ENCODE measurements at regions not wholly inside any gene's neighbourhood (a gene's known extent, or its start where the extent isn't known, plus 50 kb on each side); places are given as distances from the start of the nearest gene placed in this dataset.

DNA sequence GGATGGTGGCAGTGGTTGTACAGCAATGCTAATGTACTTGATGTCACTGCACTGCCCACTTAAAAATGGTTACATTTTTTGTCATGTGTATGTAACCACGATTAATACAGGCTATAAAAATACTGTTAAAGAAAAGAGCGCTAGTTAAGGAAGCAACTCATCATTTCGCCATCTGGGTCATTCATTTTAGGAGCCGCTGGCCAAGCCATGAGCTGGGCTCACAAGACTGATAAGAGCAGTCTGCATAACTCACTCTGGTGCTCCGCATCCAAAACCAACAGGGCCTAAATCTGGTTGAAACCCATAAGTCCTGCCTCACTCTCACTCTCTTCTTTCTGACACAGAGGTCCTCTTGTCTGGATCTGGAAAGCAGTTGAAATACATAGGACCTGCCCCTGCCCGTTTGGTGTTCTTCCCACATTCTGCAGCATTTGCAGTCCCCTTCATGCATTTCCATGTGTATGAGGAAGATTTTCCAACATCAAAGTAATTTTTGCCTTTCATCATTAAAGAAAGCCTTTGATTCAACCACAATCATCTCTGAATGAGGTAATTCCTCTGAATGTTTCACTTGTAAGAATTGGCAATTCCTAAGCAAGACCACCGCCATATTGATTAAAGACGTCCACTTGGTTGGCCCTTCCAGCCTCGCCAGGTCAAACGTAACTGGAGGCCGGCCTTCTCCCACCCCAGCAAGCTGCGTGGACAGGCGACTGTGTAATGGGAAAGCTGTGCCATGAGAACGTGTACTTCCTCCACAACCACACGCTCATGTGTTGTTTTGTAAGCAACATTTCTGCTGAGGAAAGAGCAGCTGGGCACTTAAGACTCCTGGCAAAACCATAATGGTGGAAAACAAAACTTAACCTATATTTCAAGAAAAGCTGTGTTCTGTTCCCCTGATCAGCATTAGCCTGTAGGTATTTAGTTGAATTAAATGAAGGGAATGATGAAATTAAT, 112.2 kb downstream of the VAPA start:
- TF ChIP-seq ZBTB7A (IDR thresholded peaks at IDR 0.05; ENCODE audit: low read depth) (no peak), EGR1 (IDR thresholded peaks at IDR 0.05) (no peak), NFIC (IDR thresholded peaks at IDR 0.05) (no peak), EP300 (IDR thresholded peaks at IDR 0.05; ENCODE audit: borderline replicate concordance) (no peak), CEBPB (IDR thresholded peaks at IDR 0.05) (no peak), CREB1 (IDR thresholded peaks at IDR 0.05; ENCODE audit: low read depth) (no peak), TAF1 (IDR thresholded peaks at IDR 0.05; ENCODE audit: low read depth) (no peak), MAX (IDR thresholded peaks at IDR 0.05) (no peak), YY1 (IDR thresholded peaks at IDR 0.05; ENCODE audit: low read depth) (no peak), TEAD4 (IDR thresholded peaks at IDR 0.05) (no peak), REST (IDR thresholded peaks at IDR 0.05; ENCODE audit: low read depth) (no peak), RAD21 (IDR thresholded peaks at IDR 0.05; ENCODE audit: low read depth) (no peak)
- TF ChIP-seq, protein P1, sequence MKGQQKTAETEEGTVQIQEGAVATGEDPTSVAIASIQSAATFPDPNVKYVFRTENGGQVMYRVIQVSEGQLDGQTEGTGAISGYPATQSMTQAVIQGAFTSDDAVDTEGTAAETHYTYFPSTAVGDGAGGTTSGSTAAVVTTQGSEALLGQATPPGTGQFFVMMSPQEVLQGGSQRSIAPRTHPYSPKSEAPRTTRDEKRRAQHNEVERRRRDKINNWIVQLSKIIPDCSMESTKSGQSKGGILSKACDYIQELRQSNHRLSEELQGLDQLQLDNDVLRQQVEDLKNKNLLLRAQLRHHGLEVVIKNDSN (IDR thresholded peaks at IDR 0.05) = no peak

GRCh38 chr18:10027031-10027430, 113.2 kb downstream of the VAPA start:
- TF ChIP-seq RAD21 (IDR thresholded peaks at IDR 0.05; ENCODE audit: low read depth) = no peak
- no peak for TF ChIP-seq NFIC (IDR thresholded peaks at IDR 0.05)
- TF ChIP-seq TAF1 (IDR thresholded peaks at IDR 0.05; ENCODE audit: low read depth) = no peak

DNA sequence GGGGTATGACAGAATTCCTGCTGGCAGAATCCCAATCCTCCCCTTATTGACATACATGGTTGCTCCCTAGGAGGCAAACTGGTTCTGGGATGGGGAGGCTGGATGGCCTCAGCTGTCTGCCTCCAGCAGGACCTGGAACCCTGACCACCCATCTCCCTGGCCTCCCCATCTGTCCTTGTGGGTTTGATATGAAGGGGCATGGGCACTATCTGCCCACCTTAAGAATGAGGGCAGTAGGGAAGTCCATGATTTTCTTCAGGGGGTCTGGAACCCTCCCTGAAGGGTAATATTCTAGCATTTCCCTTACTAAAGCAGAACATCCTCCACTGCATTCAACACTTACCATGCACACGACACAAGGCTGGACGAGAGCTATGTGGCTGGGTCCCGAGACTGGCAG, 113.6 kb downstream of the VAPA start:
- no peak for TF ChIP-seq YY1 (IDR thresholded peaks at IDR 0.05; ENCODE audit: low read depth)

GRCh38 chr18:10029711-10030110, 115.9 kb downstream of the VAPA start:
- TF ChIP-seq REST (IDR thresholded peaks at IDR 0.05; ENCODE audit: low read depth) (no peak), EP300 (IDR thresholded peaks at IDR 0.05; ENCODE audit: borderline replicate concordance) (no peak), CREB1 (IDR thresholded peaks at IDR 0.05; ENCODE audit: low read depth) (no peak), NFIC (IDR thresholded peaks at IDR 0.05) (no peak), TAF1 (IDR thresholded peaks at IDR 0.05; ENCODE audit: low read depth) (no peak), MAX (IDR thresholded peaks at IDR 0.05) (no peak), ZBTB7A (IDR thresholded peaks at IDR 0.05; ENCODE audit: low read depth) (no peak), CEBPB (IDR thresholded peaks at IDR 0.05) (no peak)
- TF ChIP-seq, protein P1 (IDR thresholded peaks at IDR 0.05) = no peak

- TF ChIP-seq, protein P1 (IDR thresholded peaks at IDR 0.05) = no peak
These were observed 117.2 kb downstream of the VAPA start for GRCh38 chr18:10030816-10031541.

- TF ChIP-seq RAD21 (IDR thresholded peaks at IDR 0.05; ENCODE audit: low read depth) (no peak), YY1 (IDR thresholded peaks at IDR 0.05; ENCODE audit: low read depth) (no peak), TCF12 (IDR thresholded peaks at IDR 0.05; ENCODE audit: low read depth) (no peak)
These were observed 118.7 kb downstream of the VAPA start for GRCh38 chr18:10032331-10033015.

Measured in Ishikawa (cell line).